Heart left ventricle (tissue), 13 donors: ENCODE measurements at regions not wholly inside any gene's neighbourhood (a gene's known extent, or its start where the extent isn't known, plus 50 kb on each side); places are given as distances from the start of the nearest gene placed in this dataset.

Source experiments
- CTCF ChIP-seq, 12 donors: fragments of 200-600 bp; sonication (generic) in 4 of 12; IDR thresholded peaks; one replicate each; pipeline versions ENCODE4 v1.5.0 to v1.8.0; 2018 to 2022; ENCODE audit warnings: antibody characterized with exemption in 12 of 12, mild to moderate bottlenecking in 5 of 12
- POLR2A ChIP-seq, 2 donors: fragments of 450-650 bp; IDR thresholded peaks; one replicate each; pipeline ENCODE4 v1.6.1; 2017; ENCODE audit warnings: antibody characterized with exemption in 2 of 2, mild to moderate bottlenecking in 2 of 2, moderate library complexity in 2 of 2
- donor health status: ischemic (EF 13 %, LVEDD 7.1; RV severe dilation, severe dysfunction).
- donor health status: DM: no; HTN: yes; CAD: no.
- donor health status: DM: no; HTN: no; CAD: no.
- donor health status: ischemic (EF 25% LVEDD 6.9; RV normal size, moderate dysfunction).
- donor health status: ischemic (EF 25% LVEDD 5.7; RV mildly dilated, moderate dysfunction).
- donor health status: ischemic (EF 35%, LVEDD 5.7; RV mildly dilated, moderate dysfunction).
- donor health status: nonischemic (EF 11% LVEDD 7.7; RV severe dilation, severe dysfunction).
- donor health status: DM: yes; HTN: yes; CAD: no.
- donor health status: PGD.
- donor health status: ischemic (EF 29% LVEDD 5.4; RV normal size, mild dysfunction).
- donor health status: nonischemic (EF 23%, LVEDD 6.1; RV moderate dilation, normal function).

GRCh38 chr2:5094192-5094591 lies 598.0 kb upstream of the SOX11 start:
- TF ChIP-seq POLR2A (IDR thresholded peaks at IDR 0.05) (no peak), CTCF (IDR thresholded peaks at IDR 0.05) (no peak)
